C4-2B (cell line): ENCODE measurements at regions not wholly inside any gene's neighbourhood (a gene's known extent, or its start where the extent isn't known, plus 50 kb on each side); places are given as distances from the start of the nearest gene placed in this dataset.

Experiments
- H3K27ac ChIP-seq: fragments of 450-650 bp; 2 replicates; pipeline ENCODE4 v1.5.1; 2017
- CTCF ChIP-seq: fragments of 450-650 bp; conservative IDR thresholded peaks from 2 replicates; pipeline ENCODE4 v1.5.1; 2017; ENCODE audit warnings: mild to moderate bottlenecking
- ZFX ChIP-seq: fragments of 450-650 bp; IDR thresholded peaks from 2 replicates; pipeline ENCODE4 v1.6.1; 2017

- TF ChIP-seq ZFX (no peak), CTCF (no peak)
- no peak overlapping the region for H3K27ac ChIP-seq
These were observed 350.3 kb downstream of the SEC23A start for GRCh38 chr14:38752750-38753149.

- H3K27ac ChIP-seq, result no peak overlapping the region
- no peak for TF ChIP-seq ZFX
- TF ChIP-seq CTCF, result no peak
These were observed 350.7 kb downstream of the SEC23A start for GRCh38 chr14:38752341-38752740.

- TF ChIP-seq CTCF, result no peak
- no peak for TF ChIP-seq ZFX
- H3K27ac ChIP-seq, result no peak overlapping the region
These were observed 351.6 kb downstream of the SEC23A start for GRCh38 chr14:38751459-38751858.

- H3K27ac ChIP-seq, result no peak overlapping the region
- TF ChIP-seq ZFX (no peak), CTCF (no peak)
These were observed 353.1 kb downstream of the SEC23A start for GRCh38 chr14:38749936-38750335.

- TF ChIP-seq CTCF (no peak), ZFX (no peak)
- no peak overlapping the region for H3K27ac ChIP-seq
These were observed 357.2 kb downstream of the SEC23A start for GRCh38 chr14:38745861-38746260.

- no peak overlapping the region for H3K27ac ChIP-seq
- no peak for TF ChIP-seq CTCF
These were observed 359.0 kb downstream of the SEC23A start for GRCh38 chr14:38743966-38744584.

GRCh38 chr14:38737686-38738407 lies 365.2 kb downstream of the SEC23A start:
- no peak for TF ChIP-seq CTCF
- TF ChIP-seq ZFX, result no peak
- H3K27ac ChIP-seq, result no peak overlapping the region
